ENCODE measurements at regions not wholly inside any gene's neighbourhood (a gene's known extent, or its start where the extent isn't known, plus 50 kb on each side); places are given as distances from the start of the nearest gene placed in this dataset.

DNA sequence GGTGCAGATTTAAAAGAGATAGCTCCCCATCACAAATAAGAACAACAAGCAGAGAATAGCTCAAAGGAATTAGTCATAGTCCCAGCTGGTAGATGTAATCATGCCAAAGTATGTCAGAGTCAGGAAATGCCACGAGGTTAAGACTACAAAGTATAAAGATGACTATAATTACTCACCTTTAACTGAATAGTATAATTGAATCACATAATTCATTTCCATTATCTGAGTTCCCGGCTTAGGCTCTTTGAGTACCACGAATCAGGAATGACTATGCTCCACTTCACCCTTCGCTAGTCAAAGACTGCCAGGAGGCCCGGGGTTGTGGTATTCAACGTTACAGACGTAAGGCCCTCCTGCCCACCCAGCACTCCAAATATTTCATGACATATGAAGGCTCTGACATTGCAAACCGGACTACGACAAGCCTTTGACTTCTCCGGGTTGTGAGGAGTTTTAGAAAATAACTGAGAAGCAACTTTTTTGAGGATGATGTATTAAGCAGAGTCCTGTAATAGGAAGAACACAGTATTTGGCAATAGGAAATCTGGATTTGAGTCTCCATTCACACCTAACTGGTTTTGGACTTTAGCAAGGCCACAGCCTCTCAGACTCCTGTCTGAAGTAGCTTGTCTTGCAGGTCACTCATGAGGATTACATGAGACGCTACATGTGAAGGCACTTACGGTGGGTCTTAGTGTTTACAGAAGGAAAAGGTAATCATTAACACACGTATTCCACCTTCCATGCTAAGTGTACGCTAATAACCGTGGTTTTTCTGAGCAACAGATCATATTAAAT, 64.6 kb downstream of the ENC1 start:
- peak; percentile 93 for TF ChIP-seq GATA2 (IDR thresholded peaks at IDR 0.05; ENCODE audit: insufficient read depth, insufficient read length, low read depth, low read length)
- no peak for TF ChIP-seq CTCF (IDR thresholded peaks at IDR 0.05; ENCODE audit: extremely low read depth in 1 of 2, insufficient read depth in 1 of 2, low read depth in 1 of 2, low read length in 2 of 2)
- peak; percentile 88 for TF ChIP-seq POLR2AphosphoS5 (IDR thresholded peaks at IDR 0.05; ENCODE audit: insufficient read depth, low read depth, low read length)
- TF ChIP-seq POLR2A (IDR thresholded peaks at IDR 0.05; ENCODE audit: low read depth, low read length), result peak; percentile 55
- TF ChIP-seq, protein P1, sequence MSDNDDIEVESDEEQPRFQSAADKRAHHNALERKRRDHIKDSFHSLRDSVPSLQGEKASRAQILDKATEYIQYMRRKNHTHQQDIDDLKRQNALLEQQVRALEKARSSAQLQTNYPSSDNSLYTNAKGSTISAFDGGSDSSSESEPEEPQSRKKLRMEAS (IDR thresholded peaks at IDR 0.05; ENCODE audit: insufficient read depth, insufficient read length), result no peak
- peak; percentile 96 for TF ChIP-seq JUN (IDR thresholded peaks at IDR 0.05; ENCODE audit: borderline replicate concordance, insufficient read depth, insufficient read length, low read depth)
- TF ChIP-seq EZH2 (IDR thresholded peaks at IDR 0.05; ENCODE audit: borderline replicate concordance, low read depth, low read length, severe bottlenecking), result no peak

All from endothelial cell of umbilical vein (primary cell).